DND-41 (cell line): ENCODE measurements at regions not wholly inside any gene's neighbourhood (a gene's known extent, or its start where the extent isn't known, plus 50 kb on each side); places are given as distances from the start of the nearest gene placed in this dataset.
A peak's percentile ranks its signal among the peaks of the same experiment; 100 is the strongest.

ENCODE experiments used
- CTCF ChIP-seq: IDR thresholded peaks from 2 replicates; pipeline ENCODE4 v1.5.1; 2012; ENCODE audit warnings: borderline replicate concordance, low read length, moderate library complexity, mild to moderate bottlenecking; ENCODE audit not compliant: poor library complexity, severe bottlenecking; ENCODE audit errors: extremely low read depth
- EZH2 ChIP-seq: IDR thresholded peaks from 3 replicates; pipeline ENCODE4 v1.6.1; 2012; ENCODE audit warnings: borderline replicate concordance, low read depth, mild to moderate bottlenecking, moderate library complexity, low read length, inconsistent platforms; ENCODE audit not compliant: severe bottlenecking

DNA sequence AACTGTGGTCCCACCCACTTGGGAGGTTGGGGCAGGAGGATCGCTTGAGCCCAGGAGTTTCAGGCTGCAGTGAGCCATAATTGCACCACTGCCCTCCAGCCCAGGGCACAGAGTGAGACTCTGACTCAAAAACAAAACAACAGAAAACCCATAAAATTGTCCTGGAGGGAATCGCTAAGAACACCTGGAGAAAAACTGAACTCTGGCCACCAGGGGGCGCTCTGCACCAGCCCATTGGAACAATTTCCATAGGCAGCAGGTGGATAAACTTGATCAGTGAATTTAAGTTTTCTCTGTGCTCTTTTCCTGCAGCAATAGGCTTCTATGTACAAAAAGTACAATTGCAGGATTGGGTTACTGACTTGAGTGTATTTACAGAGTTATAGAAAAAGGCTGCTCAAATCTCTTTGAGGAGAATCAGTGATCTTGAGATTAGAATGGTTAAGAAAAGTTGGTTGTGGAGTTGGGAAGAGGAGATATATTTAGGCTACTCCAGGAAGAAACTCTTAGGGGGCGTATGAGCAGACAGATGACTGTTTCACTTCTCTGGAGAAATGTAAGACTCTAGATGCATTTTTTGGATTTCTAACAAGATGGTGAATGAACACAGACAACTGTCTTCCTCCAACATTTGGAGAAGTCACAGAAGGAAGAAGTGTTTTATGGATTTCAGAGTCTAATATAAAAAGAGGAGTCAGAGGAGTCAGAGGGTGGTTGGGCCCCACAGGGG, 274.9 kb upstream of the GALNT17 start:
- TF ChIP-seq CTCF = peak; percentile 86
- TF ChIP-seq EZH2 = no peak
